ENCODE measurements at regions not wholly inside any gene's neighbourhood (a gene's known extent, or its start where the extent isn't known, plus 50 kb on each side); places are given as distances from the start of the nearest gene placed in this dataset.

DNA sequence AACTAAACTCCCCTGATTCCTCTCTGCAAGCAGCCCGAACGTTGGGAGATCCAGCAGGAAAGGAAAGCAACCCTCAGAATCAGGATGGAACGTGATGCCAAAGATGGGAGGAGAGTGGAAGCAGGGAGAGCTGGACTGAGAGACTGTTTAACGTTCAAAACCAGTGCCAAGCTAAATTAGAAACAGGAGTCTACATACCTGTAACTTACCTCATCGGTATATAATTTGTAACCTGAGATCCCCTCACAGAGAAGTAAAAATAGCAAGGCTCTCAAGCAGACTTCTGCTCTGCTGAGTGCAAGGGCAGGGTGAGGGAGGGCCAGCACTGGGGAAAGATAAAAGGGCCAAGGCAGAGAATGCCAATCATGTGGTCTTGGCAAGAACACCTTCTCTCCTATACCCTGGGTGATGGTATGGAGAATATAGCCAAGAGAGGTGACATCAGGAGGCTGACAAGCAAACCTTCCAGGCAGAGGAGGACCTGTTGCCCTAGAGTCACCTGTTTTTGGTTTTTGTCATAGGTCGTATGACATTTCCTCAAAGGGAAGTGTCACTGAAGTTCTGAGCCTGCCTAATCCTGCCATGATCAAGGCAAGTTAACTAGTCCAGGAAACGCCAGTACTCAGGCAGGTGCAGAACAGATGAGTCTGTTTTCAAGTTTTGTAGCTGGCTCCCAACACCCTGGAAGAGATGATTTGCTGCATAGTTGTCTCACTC lies 472.0 kb downstream of the NFIB start:
- Histone ChIP-seq H3K79me2 (ENCODE audit: insufficient read depth, low read length) (no peaks in the 10 kb centered on the region), H3K4me3 (replicated peaks in 1 of 3; ENCODE audit: insufficient read depth in 1 of 3, low read depth in 2 of 3, low read length in 3 of 3) (no peak overlapping the region), H3K4me1 (ENCODE audit: insufficient read depth, low read length) (no peaks in the 10 kb centered on the region), H3K9me3 (ENCODE audit: low read length) (peaks cover 6% of the 10 kb centered on the region), H4K20me1 (ENCODE audit: insufficient read depth, low read length) (no peaks in the 10 kb centered on the region), H3K9ac (ENCODE audit: insufficient read depth, low read depth, low read length) (no peak overlapping the region), H2AFZ (ENCODE audit: low read length) (no peak overlapping the region), H3K27me3 (ENCODE audit: control insufficient read depth in 1 of 2, insufficient read depth in 2 of 2, low read length in 2 of 2) (no peaks in the 10 kb centered on the region), H3K36me3 (replicated peaks in 1 of 2; ENCODE audit: control insufficient read depth in 1 of 2, insufficient read depth in 2 of 2, low read length in 2 of 2) (no peaks in the 10 kb centered on the region), H3K4me2 (ENCODE audit: low read depth, low read length) (no peak overlapping the region), H3K27ac (ENCODE audit: extremely low read length, insufficient read depth, low read length) (no peak overlapping the region)
- FAIRE-seq (no peak), DNase-seq (ENCODE audit: low spot score) (no peak), ATAC-seq (no peak)
- in situ Hi-C loops (cut with HindIII; ENCODE audit: extremely low pct_ligation_motif_present, low pct_unique_long_range_greater_than_20kb) (no loop called here), intact Hi-C loops (cut with micrococcal nuclease; ENCODE audit: unreplicated experiment) (no loop called here)
- no TSS peak for BruUV-seq (replicated peaks)
- ChIA-PET POLR2A (no interaction called here), CTCF (ENCODE audit: low intra/inter-chr PET ratio, low total read pairs) (no interaction called here)
- TF ChIP-seq, protein P1, sequence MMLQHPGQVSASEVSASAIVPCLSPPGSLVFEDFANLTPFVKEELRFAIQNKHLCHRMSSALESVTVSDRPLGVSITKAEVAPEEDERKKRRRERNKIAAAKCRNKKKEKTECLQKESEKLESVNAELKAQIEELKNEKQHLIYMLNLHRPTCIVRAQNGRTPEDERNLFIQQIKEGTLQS (CRISPR knock-in tag; IDR thresholded peaks at IDR 0.05) = no peak
- 5% methylated on average over 7 of the region's 7 CpGs for WGBS (ENCODE audit: low lambda C conversion rate)

- no peak for FAIRE-seq
- no peak for TF ChIP-seq ZNF503 (CRISPR knock-in tag; IDR thresholded peaks at IDR 0.05)
- no peak for TF ChIP-seq ZNF30 (CRISPR knock-in tag; IDR thresholded peaks at IDR 0.05)
- TF ChIP-seq KLF12 (CRISPR knock-in tag; IDR thresholded peaks at IDR 0.05; ENCODE audit: borderline replicate concordance) = no peak
- TF ChIP-seq ZIK1 (CRISPR knock-in tag; IDR thresholded peaks at IDR 0.05; ENCODE audit: borderline replicate concordance, low read depth) = no peak
- TF ChIP-seq GFI1 (CRISPR knock-in tag; IDR thresholded peaks at IDR 0.05; ENCODE audit: borderline replicate concordance) = no peak
- TF ChIP-seq ATF6 (CRISPR knock-in tag; conservative IDR thresholded peaks at IDR 0.05) = no peak
- TF ChIP-seq ZNF329 (CRISPR knock-in tag; IDR thresholded peaks at IDR 0.05; ENCODE audit: low read depth) = no peak
- TF ChIP-seq ZNF816 (CRISPR knock-in tag; IDR thresholded peaks at IDR 0.05; ENCODE audit: borderline replicate concordance) = no peak
Measured at GRCh38 chr9:13832446-13832845, 481.5 kb downstream of the NFIB start.

More at GRCh38 chr9:13832446-13832845, 481.5 kb downstream of the NFIB start:
- H4K20me1 ChIP-seq (ENCODE audit: insufficient read depth, low read length) = no peaks in the 10 kb centered on the region
- intact Hi-C loops (cut with micrococcal nuclease; ENCODE audit: unreplicated experiment) = no loop called here
- no peaks in the 10 kb centered on the region for H3K36me3 ChIP-seq (replicated peaks in 1 of 2; ENCODE audit: control insufficient read depth in 1 of 2, insufficient read depth in 2 of 2, low read length in 2 of 2)
- H3K27me3 ChIP-seq (ENCODE audit: control insufficient read depth in 1 of 2, insufficient read depth in 2 of 2, low read length in 2 of 2) = no peaks in the 10 kb centered on the region
- no peaks in the 10 kb centered on the region for H3K4me1 ChIP-seq (ENCODE audit: insufficient read depth, low read length)
- H2AFZ ChIP-seq (ENCODE audit: low read length) = no peak overlapping the region
- no peak for ATAC-seq
- no TSS peak for BruUV-seq (replicated peaks)
- no peak overlapping the region for H3K4me2 ChIP-seq (ENCODE audit: low read depth, low read length)
- in situ Hi-C loops (cut with HindIII; ENCODE audit: extremely low pct_ligation_motif_present, low pct_unique_long_range_greater_than_20kb) = no loop called here
- no peak overlapping the region for H3K4me3 ChIP-seq (replicated peaks in 1 of 3; ENCODE audit: insufficient read depth in 1 of 3, low read depth in 2 of 3, low read length in 3 of 3)
- DNase-seq (ENCODE audit: low spot score) = no peak
- no peak overlapping the region for H3K27ac ChIP-seq (ENCODE audit: extremely low read length, insufficient read depth, low read length)
- ChIA-PET CTCF (ENCODE audit: low intra/inter-chr PET ratio, low total read pairs) (no interaction called here), POLR2A (no interaction called here)
- peaks cover 27% of the 10 kb centered on the region for H3K9me3 ChIP-seq (ENCODE audit: low read length)
- no peak overlapping the region for H3K9ac ChIP-seq (ENCODE audit: insufficient read depth, low read depth, low read length)
- H3K79me2 ChIP-seq (ENCODE audit: insufficient read depth, low read length) = no peaks in the 10 kb centered on the region
